ENCODE measurements at regions not wholly inside any gene's neighbourhood (a gene's known extent, or its start where the extent isn't known, plus 50 kb on each side); places are given as distances from the start of the nearest gene placed in this dataset.

DNA sequence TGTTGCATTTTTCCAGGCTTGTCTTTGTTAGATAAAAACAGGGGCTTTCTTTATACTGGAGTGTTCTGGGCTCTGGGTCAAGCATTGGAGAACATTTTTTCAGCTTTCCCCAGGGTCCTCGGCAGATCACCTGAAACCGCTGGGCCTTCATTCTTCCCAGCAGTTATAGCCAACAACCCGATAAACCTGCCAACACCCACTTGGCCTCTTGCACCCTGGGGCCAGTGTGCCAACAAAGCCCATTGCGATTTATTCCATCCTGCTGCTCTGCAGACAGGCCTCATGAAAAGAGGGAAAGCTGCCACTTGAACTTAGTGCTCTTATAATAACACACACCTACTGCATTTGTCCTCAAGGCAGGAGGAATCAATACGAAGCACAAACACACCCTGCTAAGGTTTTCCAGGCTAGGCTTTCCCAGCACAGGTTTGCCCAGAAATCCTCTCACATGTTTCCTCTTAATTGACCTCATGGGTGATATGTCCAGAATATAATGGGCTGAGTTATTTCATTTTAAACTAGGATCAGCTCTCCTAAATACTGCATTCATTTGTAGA, 669.3 kb downstream of the LIG4 start:
- H3K9me3 ChIP-seq (replicated peaks): peaks cover 19% of the 10 kb centered on the region
- no peaks in the 10 kb centered on the region for H3K4me1 ChIP-seq
- intact Hi-C loops (cut with micrococcal nuclease): no loop called here
- no peaks in the 10 kb centered on the region for H3K36me3 ChIP-seq
- no peaks in the 10 kb centered on the region for H3K27me3 ChIP-seq (ENCODE audit: low read depth)
- H3K27ac ChIP-seq (replicated peaks): no peak overlapping the region
- DNase-seq: no peak
- TF ChIP-seq, protein P1, sequence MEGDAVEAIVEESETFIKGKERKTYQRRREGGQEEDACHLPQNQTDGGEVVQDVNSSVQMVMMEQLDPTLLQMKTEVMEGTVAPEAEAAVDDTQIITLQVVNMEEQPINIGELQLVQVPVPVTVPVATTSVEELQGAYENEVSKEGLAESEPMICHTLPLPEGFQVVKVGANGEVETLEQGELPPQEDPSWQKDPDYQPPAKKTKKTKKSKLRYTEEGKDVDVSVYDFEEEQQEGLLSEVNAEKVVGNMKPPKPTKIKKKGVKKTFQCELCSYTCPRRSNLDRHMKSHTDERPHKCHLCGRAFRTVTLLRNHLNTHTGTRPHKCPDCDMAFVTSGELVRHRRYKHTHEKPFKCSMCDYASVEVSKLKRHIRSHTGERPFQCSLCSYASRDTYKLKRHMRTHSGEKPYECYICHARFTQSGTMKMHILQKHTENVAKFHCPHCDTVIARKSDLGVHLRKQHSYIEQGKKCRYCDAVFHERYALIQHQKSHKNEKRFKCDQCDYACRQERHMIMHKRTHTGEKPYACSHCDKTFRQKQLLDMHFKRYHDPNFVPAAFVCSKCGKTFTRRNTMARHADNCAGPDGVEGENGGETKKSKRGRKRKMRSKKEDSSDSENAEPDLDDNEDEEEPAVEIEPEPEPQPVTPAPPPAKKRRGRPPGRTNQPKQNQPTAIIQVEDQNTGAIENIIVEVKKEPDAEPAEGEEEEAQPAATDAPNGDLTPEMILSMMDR (IDR thresholded peaks at IDR 0.05; ENCODE audit: borderline replicate concordance): no peak
- no peak overlapping the region for H3K4me3 ChIP-seq

DNA sequence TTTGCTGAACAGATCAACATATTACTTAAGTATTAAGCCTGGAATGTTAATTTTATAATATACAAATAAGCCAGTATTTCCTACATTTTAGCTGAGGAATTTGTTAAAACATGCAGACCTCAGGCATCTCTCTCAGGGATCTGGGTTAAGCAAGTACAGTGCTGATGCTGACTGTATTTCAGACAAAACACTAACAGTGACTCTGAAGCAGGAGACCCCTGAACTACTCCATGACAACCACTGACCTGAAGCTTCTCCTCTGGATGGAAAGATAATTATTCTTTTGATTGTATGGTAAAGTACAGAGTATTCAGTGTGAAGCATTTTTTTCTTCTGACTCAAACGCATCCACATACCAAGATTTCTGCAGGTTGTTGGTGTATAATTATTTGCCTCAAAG, 680.8 kb downstream of the LIG4 start:
- H3K36me3 ChIP-seq: no peaks in the 10 kb centered on the region
- H3K4me1 ChIP-seq: no peaks in the 10 kb centered on the region
- intact Hi-C loops (cut with micrococcal nuclease): no loop called here

DNA sequence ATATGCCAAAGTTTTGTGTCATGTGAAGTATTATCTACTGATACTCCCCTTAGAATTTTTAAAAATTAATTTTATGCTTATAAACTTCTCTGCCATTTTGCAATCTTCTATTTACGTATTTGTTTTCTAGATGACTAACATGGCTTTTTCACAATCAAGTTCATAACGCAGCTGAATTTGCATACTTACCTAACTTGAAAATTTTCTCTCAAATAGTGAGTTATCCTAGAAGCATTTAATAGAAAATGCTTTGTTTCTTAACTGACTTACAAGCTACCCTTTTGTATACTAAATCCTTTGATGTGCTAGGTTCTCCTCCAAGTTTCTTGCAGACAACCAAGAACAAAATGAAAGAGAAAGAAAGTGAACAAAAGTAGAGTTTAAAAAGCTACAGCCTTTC, 683.5 kb downstream of the LIG4 start:
- Histone ChIP-seq H3K27me3 (ENCODE audit: low read depth) (no peaks in the 10 kb centered on the region), H3K9me3 (replicated peaks) (peaks cover 7% of the 10 kb centered on the region), H3K27ac (replicated peaks) (no peak overlapping the region), H3K4me3 (no peak overlapping the region), H3K4me1 (no peaks in the 10 kb centered on the region), H3K36me3 (no peaks in the 10 kb centered on the region)
- intact Hi-C loops (cut with micrococcal nuclease): no loop called here
- TF ChIP-seq, protein P1 (IDR thresholded peaks at IDR 0.05; ENCODE audit: borderline replicate concordance): no peak
- no peak for DNase-seq

More for the DNA sequence above, 680.8 kb downstream of the LIG4 start:
- TF ChIP-seq, protein P1 (IDR thresholded peaks at IDR 0.05; ENCODE audit: borderline replicate concordance): no peak
- H3K27ac ChIP-seq (replicated peaks): no peak overlapping the region
- no peak overlapping the region for H3K4me3 ChIP-seq
- H3K27me3 ChIP-seq (ENCODE audit: low read depth): no peaks in the 10 kb centered on the region
- peaks cover 20% of the 10 kb centered on the region for H3K9me3 ChIP-seq (replicated peaks)
- no peak for DNase-seq

DNA sequence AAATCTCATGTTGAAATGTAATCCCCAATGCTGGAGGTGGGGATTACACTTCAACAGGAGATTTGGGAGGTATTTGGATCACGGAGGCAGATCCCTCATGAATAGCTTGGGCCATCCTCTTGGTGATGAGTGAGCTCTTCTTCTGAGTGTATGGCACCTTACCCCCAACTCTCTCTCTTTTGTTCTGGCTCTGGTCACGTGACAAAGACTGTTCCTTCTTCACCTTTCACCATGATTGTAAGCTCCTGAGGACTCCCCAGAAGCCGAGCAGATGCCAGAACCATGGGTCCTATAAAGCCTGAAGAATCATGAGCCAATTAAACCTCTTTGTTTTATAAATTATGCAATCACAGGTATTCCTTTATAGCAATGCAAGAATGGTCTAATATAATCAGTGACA, 684.2 kb downstream of the LIG4 start:
- Histone ChIP-seq H3K27ac (replicated peaks) (no peak overlapping the region), H3K36me3 (no peaks in the 10 kb centered on the region), H3K4me1 (no peaks in the 10 kb centered on the region), H3K4me3 (no peak overlapping the region), H3K9me3 (replicated peaks) (peaks cover 7% of the 10 kb centered on the region), H3K27me3 (ENCODE audit: low read depth) (no peaks in the 10 kb centered on the region)
- no peak for DNase-seq
- intact Hi-C loops (cut with micrococcal nuclease): no loop called here
- TF ChIP-seq, protein P1 (IDR thresholded peaks at IDR 0.05; ENCODE audit: borderline replicate concordance): no peak

DNA sequence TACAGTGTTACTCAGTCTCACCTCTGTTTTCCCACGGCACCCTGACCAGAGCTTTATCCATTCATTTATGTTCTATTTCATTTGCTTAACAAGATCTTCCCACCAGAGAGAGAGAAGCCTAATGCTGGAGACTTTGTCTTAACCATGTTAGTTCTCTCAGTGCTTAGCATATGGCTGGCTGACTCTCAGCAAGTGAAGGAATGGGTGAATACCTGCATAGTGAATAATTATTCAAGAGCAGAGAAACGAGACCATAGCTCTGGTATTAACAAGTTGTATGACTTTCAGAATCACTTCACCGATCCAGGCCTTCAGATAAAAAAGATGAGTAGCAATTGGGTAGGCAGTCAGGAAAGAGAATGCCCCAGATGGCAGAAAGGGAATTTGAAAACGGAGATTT, 686.3 kb downstream of the LIG4 start:
- Histone ChIP-seq H3K36me3 (no peaks in the 10 kb centered on the region), H3K27ac (replicated peaks) (no peak overlapping the region), H3K4me3 (no peak overlapping the region), H3K27me3 (ENCODE audit: low read depth) (no peaks in the 10 kb centered on the region), H3K9me3 (replicated peaks) (no peaks in the 10 kb centered on the region), H3K4me1 (no peaks in the 10 kb centered on the region)
- DNase-seq: no peak
- intact Hi-C loops (cut with micrococcal nuclease): no loop called here
- TF ChIP-seq, protein P1 (IDR thresholded peaks at IDR 0.05; ENCODE audit: borderline replicate concordance): no peak

Data from left ventricle myocardium inferior (tissue), 1 donor.